Neural progenitor cell (in vitro differentiated cells): ENCODE measurements at regions not wholly inside any gene's neighbourhood (a gene's known extent, or its start where the extent isn't known, plus 50 kb on each side); places are given as distances from the start of the nearest gene placed in this dataset.

Experiments used
- CTCF ChIP-seq: fragments of 200-600 bp; sonication (generic); IDR thresholded peaks from 2 replicates; pipeline ENCODE4 v1.5.1; 2017; ENCODE audit warnings: antibody characterized with exemption, mild to moderate bottlenecking
- EZH2phosphoT487 ChIP-seq: fragments of 200-600 bp; sonication (generic); IDR thresholded peaks from 2 replicates; pipeline ENCODE4 v1.6.1; 2017; ENCODE audit warnings: antibody characterized with exemption

- TF ChIP-seq CTCF (no peak), EZH2phosphoT487 (no peak)
Observed at GRCh38 chr12:63423839-63424238, 244.5 kb downstream of the DPY19L2 start.
